Osteoblast (primary cell): ENCODE measurements at regions not wholly inside any gene's neighbourhood (a gene's known extent, or its start where the extent isn't known, plus 50 kb on each side); places are given as distances from the start of the nearest gene placed in this dataset.

Experiments used
- DNase-seq: peaks from one replicate; pipeline ENCODE4 v3.0.0; 2011; ENCODE audit warnings: low spot score, mixed read lengths; ENCODE audit not compliant: insufficient read length; ENCODE audit errors: missing footprints
- H2AFZ ChIP-seq: 2 replicates; pipeline ENCODE4 v1.6.0; 2011; ENCODE audit warnings: mild to moderate bottlenecking, low read length
- H3K27ac ChIP-seq: 2 replicates; pipeline ENCODE4 v1.5.1; 2011; ENCODE audit warnings: mild to moderate bottlenecking, low read depth, low read length, moderate library complexity
- H3K27me3 ChIP-seq: 2 replicates; pipeline ENCODE4 v1.6.0; 2012; ENCODE audit warnings: mild to moderate bottlenecking, control low read depth, inconsistent platforms, low read length, moderate library complexity; ENCODE audit not compliant: insufficient read depth
- H3K36me3 ChIP-seq: 2 replicates; pipeline ENCODE4 v1.5.1; 2011; ENCODE audit warnings: mild to moderate bottlenecking, low read length, control low read depth, moderate library complexity; ENCODE audit not compliant: insufficient read depth
- H3K4me1 ChIP-seq: 2 replicates; pipeline ENCODE4 v1.5.1; 2011; ENCODE audit warnings: mild to moderate bottlenecking, low read length, control low read depth, moderate library complexity; ENCODE audit not compliant: insufficient read depth
- H3K4me2 ChIP-seq: 2 replicates; pipeline ENCODE4 v1.6.0; 2011; ENCODE audit warnings: mild to moderate bottlenecking, low read length; ENCODE audit not compliant: insufficient read depth
- H3K4me3 ChIP-seq: fragments of 200-600 bp; sonication (generic); 3 replicates; pipeline ENCODE4 v1.5.1; 2012; ENCODE audit warnings: mild to moderate bottlenecking, low read length, inconsistent platforms; ENCODE audit not compliant: insufficient read depth
- H3K79me2 ChIP-seq: 2 replicates; pipeline ENCODE4 v1.6.0; 2012; ENCODE audit warnings: mild to moderate bottlenecking, low read length, control low read depth, inconsistent platforms; ENCODE audit not compliant: insufficient read depth
- H3K9me3 ChIP-seq: 2 replicates; pipeline ENCODE4 v1.5.1; 2011; ENCODE audit warnings: low read depth, low read length, control low read depth
- H4K20me1 ChIP-seq: 2 replicates; pipeline ENCODE4 v1.6.0; 2012; ENCODE audit warnings: mild to moderate bottlenecking, low read length, control low read depth; ENCODE audit not compliant: insufficient read depth
- TF ChIP-seq, protein P1 (sequence below): IDR thresholded peaks from 2 replicates; pipeline ENCODE4 v1.5.1; 2011; ENCODE audit warnings: mild to moderate bottlenecking, low read depth, low read length, moderate library complexity; ENCODE audit errors: extremely low read depth

DNA sequence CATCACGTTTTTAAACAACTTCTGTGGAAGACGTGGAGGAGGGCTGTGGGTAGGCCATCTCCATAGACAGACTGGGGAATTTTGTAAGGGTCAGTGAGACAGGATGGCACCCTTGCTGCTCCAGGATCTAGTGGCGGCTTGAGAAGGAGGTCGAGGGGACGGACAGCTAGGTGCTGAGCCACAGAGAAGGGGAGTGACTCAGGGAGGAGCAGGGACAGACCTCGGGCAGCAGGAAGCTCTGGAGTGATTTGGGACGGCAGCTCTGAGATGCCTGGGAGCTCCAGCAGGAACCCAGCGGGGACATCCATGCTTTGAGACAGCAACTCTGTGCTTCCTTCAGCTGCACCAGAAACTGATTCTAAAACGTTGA is 169.1 kb upstream of the SOX1 start:
- Histone ChIP-seq H3K36me3 (no peaks in the 10 kb centered on the region), H3K79me2 (no peaks in the 10 kb centered on the region), H3K27me3 (no peaks in the 10 kb centered on the region), H3K4me1 (no peaks in the 10 kb centered on the region), H2AFZ (no peak overlapping the region), H3K9me3 (peaks cover 4% of the 10 kb centered on the region), H3K4me2 (no peak overlapping the region), H3K27ac (no peak overlapping the region), H3K4me3 (no peak overlapping the region), H4K20me1 (no peaks in the 10 kb centered on the region)
- DNase-seq, result peak; percentile 30
- TF ChIP-seq, protein P1, sequence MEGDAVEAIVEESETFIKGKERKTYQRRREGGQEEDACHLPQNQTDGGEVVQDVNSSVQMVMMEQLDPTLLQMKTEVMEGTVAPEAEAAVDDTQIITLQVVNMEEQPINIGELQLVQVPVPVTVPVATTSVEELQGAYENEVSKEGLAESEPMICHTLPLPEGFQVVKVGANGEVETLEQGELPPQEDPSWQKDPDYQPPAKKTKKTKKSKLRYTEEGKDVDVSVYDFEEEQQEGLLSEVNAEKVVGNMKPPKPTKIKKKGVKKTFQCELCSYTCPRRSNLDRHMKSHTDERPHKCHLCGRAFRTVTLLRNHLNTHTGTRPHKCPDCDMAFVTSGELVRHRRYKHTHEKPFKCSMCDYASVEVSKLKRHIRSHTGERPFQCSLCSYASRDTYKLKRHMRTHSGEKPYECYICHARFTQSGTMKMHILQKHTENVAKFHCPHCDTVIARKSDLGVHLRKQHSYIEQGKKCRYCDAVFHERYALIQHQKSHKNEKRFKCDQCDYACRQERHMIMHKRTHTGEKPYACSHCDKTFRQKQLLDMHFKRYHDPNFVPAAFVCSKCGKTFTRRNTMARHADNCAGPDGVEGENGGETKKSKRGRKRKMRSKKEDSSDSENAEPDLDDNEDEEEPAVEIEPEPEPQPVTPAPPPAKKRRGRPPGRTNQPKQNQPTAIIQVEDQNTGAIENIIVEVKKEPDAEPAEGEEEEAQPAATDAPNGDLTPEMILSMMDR, result no peak

DNA sequence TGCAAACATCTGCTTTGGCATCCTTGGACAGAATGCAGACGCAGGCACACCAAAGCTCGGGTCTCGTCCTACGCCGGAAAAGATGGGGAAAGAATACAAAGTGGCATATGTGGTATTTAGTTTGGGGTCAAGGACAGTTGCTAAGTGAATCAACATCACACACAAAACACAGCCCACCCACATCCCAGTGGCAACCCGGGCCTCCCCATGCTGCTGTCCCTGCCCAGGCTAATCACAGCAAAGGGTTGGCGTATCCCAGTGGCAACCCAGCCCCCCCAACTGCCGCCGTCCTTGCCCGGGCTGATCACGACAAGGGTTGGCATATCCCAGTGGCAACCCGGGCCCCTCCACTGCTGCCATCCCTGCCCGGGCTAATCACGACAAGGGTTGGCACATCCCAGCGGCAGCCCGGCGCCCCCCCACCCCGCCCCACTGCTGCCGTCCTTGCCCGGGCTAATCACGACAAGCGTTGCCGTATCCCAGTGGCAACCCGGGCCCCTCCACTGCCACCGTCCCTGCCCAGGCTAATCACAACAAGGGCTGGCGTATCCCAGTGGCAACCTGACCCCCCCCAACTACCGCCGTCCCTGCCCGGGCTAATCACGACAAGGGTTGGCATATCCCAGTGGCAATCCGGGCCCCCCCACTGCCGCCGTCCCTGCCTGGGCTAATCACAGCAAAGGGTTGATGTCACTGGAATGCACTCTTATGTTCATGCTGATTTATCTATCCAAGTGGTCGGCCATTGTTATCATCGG is 167.8 kb upstream of the SOX1 start:
- Histone ChIP-seq H2AFZ (no peak overlapping the region), H4K20me1 (no peaks in the 10 kb centered on the region), H3K27ac (no peak overlapping the region), H3K4me2 (no peak overlapping the region), H3K36me3 (no peaks in the 10 kb centered on the region), H3K79me2 (no peaks in the 10 kb centered on the region), H3K27me3 (no peaks in the 10 kb centered on the region), H3K4me3 (no peak overlapping the region), H3K4me1 (no peaks in the 10 kb centered on the region), H3K9me3 (peaks cover 4% of the 10 kb centered on the region)
- peak; percentile 58 for DNase-seq
- TF ChIP-seq, protein P1, result no peak

DNA sequence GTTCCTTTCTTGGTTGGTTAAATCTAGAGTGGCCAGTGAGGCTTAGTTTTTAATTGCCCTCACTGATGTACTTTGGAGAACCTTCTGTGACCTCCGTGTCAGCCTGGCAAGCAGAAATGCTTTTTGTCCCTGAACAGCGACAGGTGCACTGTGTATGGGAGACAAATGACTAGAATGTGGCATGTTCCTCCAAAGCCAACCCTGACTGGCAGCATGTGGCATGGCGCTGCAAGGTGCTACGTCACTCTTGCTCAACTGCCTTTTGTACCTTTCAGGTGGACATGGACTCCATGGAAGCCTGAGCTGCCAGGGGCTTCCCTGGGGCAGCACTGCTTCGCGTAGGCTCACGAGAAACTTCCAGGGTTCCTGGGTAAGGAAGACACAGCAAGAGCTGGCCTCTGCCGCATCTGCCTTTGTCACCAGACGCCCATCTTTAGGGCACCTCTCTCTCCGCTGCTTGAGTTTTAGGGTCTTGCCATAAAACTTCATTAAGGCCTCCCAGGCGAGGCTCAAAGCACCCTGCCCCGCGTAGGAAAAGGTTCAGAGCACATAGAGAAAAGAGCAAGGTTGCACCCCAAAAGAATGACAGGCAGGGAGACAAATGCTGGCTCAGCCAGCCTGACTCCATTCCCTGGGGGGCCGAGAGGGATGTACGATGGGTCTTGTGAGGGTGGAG is 167.1 kb upstream of the SOX1 start:
- no peaks in the 10 kb centered on the region for H4K20me1 ChIP-seq
- no peaks in the 10 kb centered on the region for H3K27me3 ChIP-seq
- TF ChIP-seq, protein P1, result no peak
- H3K4me1 ChIP-seq, result no peaks in the 10 kb centered on the region
- H2AFZ ChIP-seq, result no peak overlapping the region
- DNase-seq, result no peak
- no peak overlapping the region for H3K4me3 ChIP-seq
- no peaks in the 10 kb centered on the region for H3K79me2 ChIP-seq
- no peak overlapping the region for H3K27ac ChIP-seq
- H3K9me3 ChIP-seq, result peaks cover 4% of the 10 kb centered on the region
- no peaks in the 10 kb centered on the region for H3K36me3 ChIP-seq
- H3K4me2 ChIP-seq, result no peak overlapping the region

- Histone ChIP-seq H3K4me1 (no peaks in the 10 kb centered on the region), H4K20me1 (no peaks in the 10 kb centered on the region), H3K9me3 (no peaks in the 10 kb centered on the region), H3K36me3 (no peaks in the 10 kb centered on the region), H3K79me2 (no peaks in the 10 kb centered on the region), H3K27ac (no peak overlapping the region), H3K27me3 (no peaks in the 10 kb centered on the region), H3K4me3 (no peak overlapping the region), H2AFZ (no peak overlapping the region), H3K4me2 (no peak overlapping the region)
- TF ChIP-seq, protein P1, result no peak
- no peak for DNase-seq
Observed at GRCh38 chr13:111900390-111901131, 166.4 kb upstream of the SOX1 start.
